Ovary (tissue), 7 donors: ENCODE measurements at regions not wholly inside any gene's neighbourhood (a gene's known extent, or its start where the extent isn't known, plus 50 kb on each side); places are given as distances from the start of the nearest gene placed in this dataset.

Source experiments
- DNase-seq, 5 donors: peaks; one replicate each; pipeline ENCODE4 v3.0.0-alpha.2; 2019 to 2020
- H3K27ac ChIP-seq, 2 donors: fragments of 200-600 bp; one replicate each; pipeline versions ENCODE4 v1.5.1 to v1.8.0; 2019 to 2022
- H3K27me3 ChIP-seq: fragments of 200-600 bp; one replicate; pipeline ENCODE4 v1.8.0; 2022
- H3K36me3 ChIP-seq: fragments of 200-600 bp; sonication (generic); one replicate; pipeline ENCODE4 v1.5.1; 2019
- H3K4me1 ChIP-seq: one replicate; pipeline ENCODE4 v1.8.1; 2013; ENCODE audit warnings: mild to moderate bottlenecking, moderate library complexity; ENCODE audit not compliant: insufficient read depth
- H3K4me3 ChIP-seq: fragments of 200-600 bp; sonication (generic); one replicate; pipeline ENCODE4 v1.5.1; 2017
- H3K9me3 ChIP-seq, 2 donors: fragments of 200-600 bp in 1 of 2; sonication (generic) in 1 of 2; one replicate each; pipeline versions ENCODE4 v1.5.1 to v1.8.1; 2013 to 2019; ENCODE audit warnings: mild to moderate bottlenecking in 1 of 2, moderate library complexity in 1 of 2
- CTCF ChIP-seq, 3 donors: fragments of 450-650 bp in 2 of 3; fragments of 200-600 bp in 1 of 3; IDR thresholded peaks; one replicate each; pipeline versions ENCODE4 v1.5.1 to v1.8.0; 2016 to 2022; ENCODE audit warnings: antibody characterized with exemption in 3 of 3, mild to moderate bottlenecking in 1 of 3
- EP300 ChIP-seq: sonication (generic); formaldehyde crosslinking; IDR thresholded peaks from one replicate; pipeline ENCODE4 v1.6.1; 2017; ENCODE audit warnings: antibody characterized with exemption
- POLR2A ChIP-seq: fragments of 450-650 bp; IDR thresholded peaks from one replicate; pipeline ENCODE4 v1.6.1; 2017; ENCODE audit warnings: antibody characterized with exemption, mild to moderate bottlenecking, moderate library complexity
- WGBS, 3 donors: extraction: QIAGEN DNeasy Blood & Tissue Kit in 1 of 3; methylation state at CpG; one replicate each; pipeline versions ENCODE4 v1.1.5 to v1.1.7; 2013 to 2017; 5-methylcytosine and 5-hydroxymethylcytosine counted together
- intact Hi-C, 4 donors: fragments of 100-400 bp; cut with DNase I; formaldehyde crosslinking; loops; one replicate each; pipeline versions ENCODE4 v1.11.0 to v1.15.1; 2022 to 2023
- donor health status: DM: no; HTN: no; CAD: no; lungs with moderate emphysema.
- donor health status: DM: no; HTN: no; CAD: no.
- donor health status: Bipolar disorder and iron deficiency.
- donor health status: DM: no; HTN: no; CAD: no.
- donor health status: DM: yes; HTN: yes; CAD: no.

- Histone ChIP-seq H3K4me1 (no peaks in the 10 kb centered on the region), H3K27ac (no peak overlapping the region), H3K27me3 (no peaks in the 10 kb centered on the region), H3K4me3 (no peak overlapping the region), H3K36me3 (no peaks in the 10 kb centered on the region), H3K9me3 (no peaks in the 10 kb centered on the region)
- WGBS, 3 donors: 47 to 82% (median 69%) methylated on average over 1 of the region's 1 CpG
- TF ChIP-seq CTCF (IDR thresholded peaks at IDR 0.05) (no peak), POLR2A (no peak), EP300 (no peak)
- intact Hi-C loops: no loop called here
- no peak for DNase-seq
These were observed 340.2 kb upstream of the CHD6 start for GRCh38 chr20:41958391-41958790.

GRCh38 chr20:41956338-41957074 is 338.3 kb upstream of the CHD6 start:
- no peak for TF ChIP-seq CTCF (IDR thresholded peaks at IDR 0.05)
- no peak for TF ChIP-seq POLR2A
- no peak for TF ChIP-seq EP300
- intact Hi-C loops: no loop called here
- H3K27me3 ChIP-seq: no peaks in the 10 kb centered on the region
- no peak overlapping the region for H3K27ac ChIP-seq
- 51 to 58% (median 54%) methylated on average over 6 of the region's 6 CpGs for WGBS, 3 donors
- no peaks in the 10 kb centered on the region for H3K9me3 ChIP-seq
- H3K4me1 ChIP-seq: no peaks in the 10 kb centered on the region
- H3K36me3 ChIP-seq: no peaks in the 10 kb centered on the region
- DNase-seq: no peak
- H3K4me3 ChIP-seq: no peak overlapping the region

DNA sequence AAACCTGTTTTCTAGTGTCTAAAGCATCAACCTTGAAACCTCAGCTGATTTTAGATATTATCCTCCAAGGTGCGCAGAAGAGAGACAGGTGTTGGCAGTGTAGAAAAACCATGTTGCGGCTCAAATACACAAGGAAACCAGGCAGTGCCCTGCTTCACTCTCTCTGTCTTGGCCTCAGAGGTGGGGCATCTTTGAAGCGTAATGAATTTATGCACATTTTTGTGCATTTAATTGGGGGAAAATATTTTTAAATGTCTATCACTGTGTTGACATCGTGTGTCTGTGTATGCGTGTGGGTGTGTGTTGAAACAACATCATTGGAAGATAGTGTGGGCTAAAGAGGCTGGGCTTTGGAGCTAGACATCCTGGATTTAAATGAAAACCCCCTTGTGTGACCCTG is 334.0 kb upstream of the CHD6 start:
- no peaks in the 10 kb centered on the region for H3K9me3 ChIP-seq
- no peak overlapping the region for H3K4me3 ChIP-seq
- no peak for TF ChIP-seq CTCF (IDR thresholded peaks at IDR 0.05)
- no peak for TF ChIP-seq POLR2A
- no peak for TF ChIP-seq EP300
- no peaks in the 10 kb centered on the region for H3K4me1 ChIP-seq
- no peak overlapping the region for H3K27ac ChIP-seq
- no peaks in the 10 kb centered on the region for H3K36me3 ChIP-seq
- no peak for DNase-seq
- intact Hi-C loops: no loop called here
- H3K27me3 ChIP-seq: no peaks in the 10 kb centered on the region
- 62 to 83% (median 66%) methylated on average over 5 of the region's 5 CpGs for WGBS, 3 donors

DNA sequence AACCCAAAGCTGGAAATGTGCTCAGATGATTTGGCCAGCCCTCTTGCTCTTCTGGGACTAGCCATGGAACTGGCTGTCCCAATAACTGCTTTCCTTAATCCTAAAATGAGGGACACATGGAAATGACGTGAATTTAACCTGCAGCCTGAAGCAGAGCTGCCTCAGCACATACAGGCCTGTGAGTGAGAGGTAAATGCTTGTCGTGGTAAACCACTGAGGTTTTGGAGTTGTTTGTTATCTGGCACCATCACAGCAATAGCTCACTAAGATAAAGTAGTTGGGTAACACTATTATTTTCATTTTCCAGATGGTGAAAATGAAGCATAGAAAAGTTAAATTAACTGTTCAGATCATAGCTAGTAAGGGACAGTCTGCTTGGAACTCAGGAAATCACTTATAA is 333.4 kb upstream of the CHD6 start:
- Histone ChIP-seq H3K9me3 (no peaks in the 10 kb centered on the region), H3K4me3 (no peak overlapping the region), H3K27me3 (no peaks in the 10 kb centered on the region), H3K36me3 (no peaks in the 10 kb centered on the region), H3K27ac (no peak overlapping the region), H3K4me1 (no peaks in the 10 kb centered on the region)
- no peak for TF ChIP-seq CTCF (IDR thresholded peaks at IDR 0.05)
- no peak for TF ChIP-seq POLR2A
- no peak for TF ChIP-seq EP300
- intact Hi-C loops: no loop called here
- WGBS, 3 donors: 62 to 69% (median 65%) methylated on average over 2 of the region's 2 CpGs
- no peak for DNase-seq
